ENCODE measurements at regions not wholly inside any gene's neighbourhood (a gene's known extent, or its start where the extent isn't known, plus 50 kb on each side); places are given as distances from the start of the nearest gene placed in this dataset.

- H3K27me3 ChIP-seq (ENCODE audit: insufficient read depth, low read length): no peaks in the 10 kb centered on the region
- H3K4me3 ChIP-seq (ENCODE audit: insufficient read depth, low read length): no peak overlapping the region
- H2AFZ ChIP-seq (ENCODE audit: low read length): no peak overlapping the region
- H3K27ac ChIP-seq (ENCODE audit: low read depth, low read length): no peak overlapping the region
- no peaks in the 10 kb centered on the region for H4K20me1 ChIP-seq (ENCODE audit: insufficient read depth, low read length)
- H3K36me3 ChIP-seq (ENCODE audit: insufficient read depth, low read length): no peaks in the 10 kb centered on the region
- H3K4me1 ChIP-seq (ENCODE audit: insufficient read depth, low read length): no peaks in the 10 kb centered on the region
- TF ChIP-seq, protein P1, sequence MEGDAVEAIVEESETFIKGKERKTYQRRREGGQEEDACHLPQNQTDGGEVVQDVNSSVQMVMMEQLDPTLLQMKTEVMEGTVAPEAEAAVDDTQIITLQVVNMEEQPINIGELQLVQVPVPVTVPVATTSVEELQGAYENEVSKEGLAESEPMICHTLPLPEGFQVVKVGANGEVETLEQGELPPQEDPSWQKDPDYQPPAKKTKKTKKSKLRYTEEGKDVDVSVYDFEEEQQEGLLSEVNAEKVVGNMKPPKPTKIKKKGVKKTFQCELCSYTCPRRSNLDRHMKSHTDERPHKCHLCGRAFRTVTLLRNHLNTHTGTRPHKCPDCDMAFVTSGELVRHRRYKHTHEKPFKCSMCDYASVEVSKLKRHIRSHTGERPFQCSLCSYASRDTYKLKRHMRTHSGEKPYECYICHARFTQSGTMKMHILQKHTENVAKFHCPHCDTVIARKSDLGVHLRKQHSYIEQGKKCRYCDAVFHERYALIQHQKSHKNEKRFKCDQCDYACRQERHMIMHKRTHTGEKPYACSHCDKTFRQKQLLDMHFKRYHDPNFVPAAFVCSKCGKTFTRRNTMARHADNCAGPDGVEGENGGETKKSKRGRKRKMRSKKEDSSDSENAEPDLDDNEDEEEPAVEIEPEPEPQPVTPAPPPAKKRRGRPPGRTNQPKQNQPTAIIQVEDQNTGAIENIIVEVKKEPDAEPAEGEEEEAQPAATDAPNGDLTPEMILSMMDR (IDR thresholded peaks at IDR 0.05; ENCODE audit: extremely low read depth, low read depth, low read length): no peak
- H3K4me2 ChIP-seq (ENCODE audit: insufficient read depth, low read length): no peak overlapping the region
- no peak for DNase-seq (ENCODE audit: insufficient read length, low spot score, missing footprints)
- no peaks in the 10 kb centered on the region for H3K79me2 ChIP-seq (ENCODE audit: insufficient read depth, low read length)
- H3K9me3 ChIP-seq (ENCODE audit: low read depth, low read length): no peaks in the 10 kb centered on the region
These were observed 63.3 kb upstream of the ELMO1 start for GRCh38 chr7:37511915-37512314.

- H3K27me3 ChIP-seq (ENCODE audit: insufficient read depth, low read length): no peaks in the 10 kb centered on the region
- H3K27ac ChIP-seq (ENCODE audit: low read depth, low read length): no peak overlapping the region
- DNase-seq (ENCODE audit: insufficient read length, low spot score, missing footprints): no peak
- H3K36me3 ChIP-seq (ENCODE audit: insufficient read depth, low read length): no peaks in the 10 kb centered on the region
- no peak overlapping the region for H3K4me2 ChIP-seq (ENCODE audit: insufficient read depth, low read length)
- no peaks in the 10 kb centered on the region for H3K9me3 ChIP-seq (ENCODE audit: low read depth, low read length)
- no peak overlapping the region for H2AFZ ChIP-seq (ENCODE audit: low read length)
- H3K79me2 ChIP-seq (ENCODE audit: insufficient read depth, low read length): no peaks in the 10 kb centered on the region
- H3K4me1 ChIP-seq (ENCODE audit: insufficient read depth, low read length): no peaks in the 10 kb centered on the region
- no peak overlapping the region for H3K4me3 ChIP-seq (ENCODE audit: insufficient read depth, low read length)
- TF ChIP-seq, protein P1 (IDR thresholded peaks at IDR 0.05; ENCODE audit: extremely low read depth, low read depth, low read length): no peak
- H4K20me1 ChIP-seq (ENCODE audit: insufficient read depth, low read length): no peaks in the 10 kb centered on the region
These were observed 65.8 kb upstream of the ELMO1 start for GRCh38 chr7:37514497-37514896.

- no peaks in the 10 kb centered on the region for H3K79me2 ChIP-seq (ENCODE audit: insufficient read depth, low read length)
- H3K9me3 ChIP-seq (ENCODE audit: low read depth, low read length): no peaks in the 10 kb centered on the region
- no peaks in the 10 kb centered on the region for H3K36me3 ChIP-seq (ENCODE audit: insufficient read depth, low read length)
- H3K27ac ChIP-seq (ENCODE audit: low read depth, low read length): no peak overlapping the region
- TF ChIP-seq, protein P1 (IDR thresholded peaks at IDR 0.05; ENCODE audit: extremely low read depth, low read depth, low read length): no peak
- no peaks in the 10 kb centered on the region for H3K4me1 ChIP-seq (ENCODE audit: insufficient read depth, low read length)
- H3K4me2 ChIP-seq (ENCODE audit: insufficient read depth, low read length): no peak overlapping the region
- no peaks in the 10 kb centered on the region for H3K27me3 ChIP-seq (ENCODE audit: insufficient read depth, low read length)
- H2AFZ ChIP-seq (ENCODE audit: low read length): no peak overlapping the region
- no peak overlapping the region for H3K4me3 ChIP-seq (ENCODE audit: insufficient read depth, low read length)
- DNase-seq (ENCODE audit: insufficient read length, low spot score, missing footprints): no peak
- no peaks in the 10 kb centered on the region for H4K20me1 ChIP-seq (ENCODE audit: insufficient read depth, low read length)
These were observed 68.0 kb upstream of the ELMO1 start for GRCh38 chr7:37516664-37517063.

GRCh38 chr7:37518266-37518665 is 69.6 kb upstream of the ELMO1 start:
- Histone ChIP-seq H3K4me3 (ENCODE audit: insufficient read depth, low read length) (no peak overlapping the region), H3K79me2 (ENCODE audit: insufficient read depth, low read length) (no peaks in the 10 kb centered on the region), H3K4me2 (ENCODE audit: insufficient read depth, low read length) (no peak overlapping the region), H2AFZ (ENCODE audit: low read length) (no peak overlapping the region), H3K27ac (ENCODE audit: low read depth, low read length) (no peak overlapping the region), H3K4me1 (ENCODE audit: insufficient read depth, low read length) (no peaks in the 10 kb centered on the region), H3K9me3 (ENCODE audit: low read depth, low read length) (no peaks in the 10 kb centered on the region), H3K27me3 (ENCODE audit: insufficient read depth, low read length) (no peaks in the 10 kb centered on the region), H4K20me1 (ENCODE audit: insufficient read depth, low read length) (no peaks in the 10 kb centered on the region), H3K36me3 (ENCODE audit: insufficient read depth, low read length) (no peaks in the 10 kb centered on the region)
- TF ChIP-seq, protein P1 (IDR thresholded peaks at IDR 0.05; ENCODE audit: extremely low read depth, low read depth, low read length): no peak
- no peak for DNase-seq (ENCODE audit: insufficient read length, low spot score, missing footprints)
